Naive thymus-derived CD4-positive, alpha-beta T cell (primary cell): ENCODE measurements at regions not wholly inside any gene's neighbourhood (a gene's known extent, or its start where the extent isn't known, plus 50 kb on each side); places are given as distances from the start of the nearest gene placed in this dataset.

Experiments
- ATAC-seq: fragments of 150-1000 bp; cut with Tn5 transposase; 2 replicates; pipeline ENCODE4 v1.10.0; 2021; ENCODE audit warnings: mild to moderate bottlenecking, moderate library complexity
- CTCF ChIA-PET: fragments of 350-600 bp; sonication (Branson Sonifier 250); formaldehyde crosslinking; loops from one replicate; lab custom pipeline; 2021; ENCODE audit warnings: antibody characterized with exemption; lab: Charles Lee
- POLR2A ChIA-PET: fragments of 350-600 bp; sonication (Branson Sonifier 250); formaldehyde crosslinking; loops from one replicate; lab custom pipeline; 2021; ENCODE audit warnings: antibody characterized with exemption, inconsistent platforms; lab: Charles Lee
- DNase-seq, 9 donors: peaks; one replicate each; pipeline versions ENCODE4 v3.0.0 to v3.0.0-alpha.2; 2020 to 2022; ENCODE audit warnings: mixed read lengths in 1 of 9
- H3K27ac ChIP-seq: one replicate; pipeline ENCODE4 v1.7.0; 2013; ENCODE audit warnings: mild to moderate bottlenecking, low read depth, low read length, moderate library complexity
- H3K27me3 ChIP-seq, 2 donors: one replicate each; pipeline ENCODE4 v1.7.0; 2013; ENCODE audit warnings: low read length in 2 of 2, mild to moderate bottlenecking in 2 of 2, moderate library complexity in 2 of 2; ENCODE audit not compliant: control insufficient read depth in 2 of 2, insufficient read depth in 2 of 2
- H3K36me3 ChIP-seq, 3 experiments: 1 replicate in 2 of 3; 2 replicates in 1 of 3; pipeline ENCODE4 v1.7.0; 2013; ENCODE audit warnings: low read length in 3 of 3, mild to moderate bottlenecking in 3 of 3, moderate library complexity in 1 of 3; ENCODE audit not compliant: insufficient read depth in 3 of 3, control insufficient read depth in 2 of 3
- H3K4me1 ChIP-seq, 2 donors: one replicate each; pipeline ENCODE4 v1.7.0; 2013; ENCODE audit warnings: low read length in 2 of 2, mild to moderate bottlenecking in 2 of 2, moderate library complexity in 1 of 2; ENCODE audit not compliant: control insufficient read depth in 2 of 2, insufficient read depth in 2 of 2
- H3K4me3 ChIP-seq: 2 replicates; pipeline ENCODE4 v1.7.0; 2013; ENCODE audit warnings: mild to moderate bottlenecking, low read length
- H3K9me3 ChIP-seq, 3 experiments: 1 replicate in 2 of 3; 2 replicates in 1 of 3; pipeline ENCODE4 v1.7.0; 2013; ENCODE audit warnings: low read length in 3 of 3; ENCODE audit not compliant: control insufficient read depth in 2 of 3
- H3K27ac Mint-ChIP-seq, 9 donors: one replicate each; pipeline ENCODE4 v1.8.0; 2020 to 2022; ENCODE audit warnings: mixed read lengths in 9 of 9, mild to moderate bottlenecking in 8 of 9, moderate library complexity in 5 of 9, inconsistent platforms in 2 of 9
- H3K27me3 Mint-ChIP-seq, 5 donors: one replicate each; pipeline ENCODE4 v1.8.0; 2021 to 2022; ENCODE audit warnings: mixed read lengths in 5 of 5, mild to moderate bottlenecking in 1 of 5
- H3K36me3 Mint-ChIP-seq, 5 donors: one replicate each; pipeline ENCODE4 v1.8.0; 2020 to 2022; ENCODE audit warnings: mixed read lengths in 5 of 5, mild to moderate bottlenecking in 3 of 5, inconsistent platforms in 1 of 5
- H3K4me1 Mint-ChIP-seq, 7 donors: one replicate each; pipeline ENCODE4 v1.8.0; 2020 to 2022; ENCODE audit warnings: mixed read lengths in 7 of 7, mild to moderate bottlenecking in 3 of 7, inconsistent platforms in 1 of 7
- H3K4me3 Mint-ChIP-seq, 10 donors: one replicate each; pipeline ENCODE4 v1.8.0; 2020 to 2022; ENCODE audit warnings: mild to moderate bottlenecking in 10 of 10, mixed read lengths in 10 of 10, moderate library complexity in 6 of 10, inconsistent platforms in 2 of 10
- H3K9me3 Mint-ChIP-seq, 11 donors: one replicate each; pipeline ENCODE4 v1.8.0; 2020 to 2022; ENCODE audit warnings: mixed read lengths in 11 of 11, mild to moderate bottlenecking in 4 of 11, inconsistent platforms in 1 of 11, moderate library complexity in 1 of 11
- intact Hi-C, 2 donors: fragments of 100-400 bp; cut with micrococcal nuclease; formaldehyde crosslinking; loops; one replicate each; pipeline ENCODE4 v1.15.1; 2023

DNA sequence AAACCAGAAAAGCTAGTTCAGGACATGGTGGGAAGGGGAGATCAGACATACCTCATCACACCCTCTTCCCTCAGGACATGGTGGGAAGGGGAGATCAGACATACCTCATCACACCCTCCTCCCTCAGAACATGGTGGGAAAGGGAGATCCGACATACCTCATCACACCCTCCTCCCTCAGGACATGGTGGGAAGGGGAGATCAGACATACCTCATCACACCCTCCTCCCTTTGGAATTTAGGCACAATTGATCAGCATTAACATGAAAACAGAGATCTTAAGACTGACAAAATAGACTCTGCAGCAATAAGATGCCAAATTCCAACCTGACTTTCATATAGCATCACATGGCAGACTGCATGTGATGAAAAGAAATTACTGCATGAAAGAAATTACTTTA, 412.7 kb upstream of the ZNF717 start:
- intact Hi-C loops: no loop called here
- Mint-ChIP-seq H3K27me3 (no peaks in the 10 kb centered on the region), H3K4me3 (no peak overlapping the region), H3K9me3 (peaks cover 1 to 22% (median 6%) of the 10 kb centered on the region in 11 donors), H3K4me1 (no peaks in the 10 kb centered on the region), H3K36me3 (no peaks in the 10 kb centered on the region), H3K27ac (no peak overlapping the region)
- no peaks in the 10 kb centered on the region for H3K36me3 ChIP-seq
- H3K9me3 ChIP-seq: no peaks in the 10 kb centered on the region
- ChIA-PET POLR2A (no interaction called here), CTCF (no interaction called here)
- no peak overlapping the region for H3K27ac ChIP-seq
- no peak for DNase-seq
- no peaks in the 10 kb centered on the region for H3K27me3 ChIP-seq
- no peak for ATAC-seq
- no peaks in the 10 kb centered on the region for H3K4me1 ChIP-seq
- H3K4me3 ChIP-seq: no peak overlapping the region

DNA sequence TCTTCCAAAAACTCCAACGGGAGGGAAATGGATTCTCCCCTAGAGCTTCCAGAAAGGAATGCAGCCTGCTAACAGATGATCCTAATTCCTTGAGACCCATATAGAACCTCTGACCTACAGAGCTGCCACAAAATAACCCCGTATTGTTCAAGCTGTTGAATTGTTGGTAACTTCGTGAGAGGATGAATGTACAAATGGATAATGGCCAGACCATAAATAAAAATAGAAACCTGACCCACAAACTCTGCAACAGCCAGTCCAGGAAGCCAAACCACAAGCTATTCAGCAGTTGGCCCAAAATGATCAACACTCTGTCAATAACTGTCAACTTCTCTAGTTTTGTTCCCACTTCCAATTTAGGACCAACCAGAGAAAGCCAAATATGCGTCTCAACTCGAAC, 414.0 kb upstream of the ZNF717 start:
- no peak overlapping the region for H3K4me3 ChIP-seq
- H3K27ac ChIP-seq: no peak overlapping the region
- ChIA-PET CTCF (no interaction called here), POLR2A (no interaction called here)
- intact Hi-C loops: no loop called here
- Mint-ChIP-seq H3K9me3 (peaks cover 0 to 19% (median 6%) of the 10 kb centered on the region in 11 donors), H3K36me3 (no peaks in the 10 kb centered on the region), H3K4me1 (no peaks in the 10 kb centered on the region), H3K27ac (no peak overlapping the region), H3K4me3 (no peak overlapping the region), H3K27me3 (no peaks in the 10 kb centered on the region)
- H3K27me3 ChIP-seq: no peaks in the 10 kb centered on the region
- no peaks in the 10 kb centered on the region for H3K9me3 ChIP-seq
- H3K4me1 ChIP-seq: no peaks in the 10 kb centered on the region
- ATAC-seq (no peak), DNase-seq (no peak)
- no peaks in the 10 kb centered on the region for H3K36me3 ChIP-seq

DNA sequence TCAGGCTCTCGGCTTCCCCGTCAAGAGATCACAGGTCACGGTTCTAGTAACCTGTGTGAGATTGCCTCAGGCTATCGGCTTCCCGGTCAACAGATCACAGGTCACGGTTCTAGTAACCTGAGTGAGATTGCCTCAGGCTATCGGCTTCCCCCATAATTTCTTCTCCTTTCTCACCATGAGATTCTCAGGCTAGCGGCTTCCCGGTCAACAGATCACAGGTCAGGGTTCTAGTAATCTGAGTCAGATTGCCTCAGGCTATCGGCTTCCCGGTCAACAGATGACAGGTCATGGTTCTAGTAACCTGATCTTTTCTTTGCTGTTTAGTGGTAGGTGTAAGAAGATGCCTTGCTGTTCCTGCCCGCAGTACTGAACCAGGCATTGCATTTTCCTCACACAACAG, 418.2 kb upstream of the ZNF717 start:
- intact Hi-C loops: no loop called here
- Histone ChIP-seq H3K4me3 (no peak overlapping the region), H3K9me3 (no peaks in the 10 kb centered on the region), H3K36me3 (no peaks in the 10 kb centered on the region), H3K27ac (no peak overlapping the region), H3K4me1 (no peaks in the 10 kb centered on the region), H3K27me3 (no peaks in the 10 kb centered on the region)
- Mint-ChIP-seq H3K27ac (no peak overlapping the region), H3K4me1 (no peaks in the 10 kb centered on the region), H3K27me3 (no peaks in the 10 kb centered on the region), H3K36me3 (no peaks in the 10 kb centered on the region), H3K4me3 (no peak overlapping the region), H3K9me3 (peaks cover 1 to 19% (median 7%) of the 10 kb centered on the region in 11 donors)
- CTCF ChIA-PET: no interaction called here
- DNase-seq: no peak
- no peak for ATAC-seq
- POLR2A ChIA-PET: no interaction called here

DNA sequence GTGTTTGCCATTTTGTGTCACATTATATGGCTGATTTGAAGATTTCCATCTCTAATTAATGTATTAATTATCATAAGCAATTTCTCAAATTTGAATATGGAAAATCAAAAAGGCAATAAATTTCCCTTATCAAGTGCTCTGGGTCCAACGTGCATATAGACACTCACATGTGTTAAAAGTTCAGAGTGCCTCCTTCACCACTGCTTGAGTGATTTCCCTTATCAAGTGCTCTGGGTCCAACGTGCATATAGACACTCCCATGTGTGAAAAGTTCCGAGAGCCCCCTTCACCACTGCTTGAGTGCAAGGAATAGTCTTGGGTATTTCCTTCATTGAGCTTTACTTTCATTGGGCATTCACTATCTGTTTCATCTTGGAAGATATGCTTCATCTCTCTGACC, 421.0 kb upstream of the ZNF717 start:
- ChIA-PET CTCF (no interaction called here), POLR2A (no interaction called here)
- intact Hi-C loops: no loop called here
- no peaks in the 10 kb centered on the region for H3K9me3 ChIP-seq
- no peak overlapping the region for H3K4me3 Mint-ChIP-seq
- no peak overlapping the region for H3K27ac ChIP-seq
- H3K9me3 Mint-ChIP-seq: peaks cover 1 to 26% (median 9%) of the 10 kb centered on the region in 11 donors
- no peaks in the 10 kb centered on the region for H3K4me1 ChIP-seq
- H3K36me3 ChIP-seq: no peaks in the 10 kb centered on the region
- H3K4me3 ChIP-seq: no peak overlapping the region
- H3K27me3 Mint-ChIP-seq: no peaks in the 10 kb centered on the region
- DNase-seq: no peak
- no peaks in the 10 kb centered on the region for H3K4me1 Mint-ChIP-seq
- H3K36me3 Mint-ChIP-seq: no peaks in the 10 kb centered on the region
- H3K27me3 ChIP-seq: no peaks in the 10 kb centered on the region
- H3K27ac Mint-ChIP-seq: no peak overlapping the region
- no peak for ATAC-seq

DNA sequence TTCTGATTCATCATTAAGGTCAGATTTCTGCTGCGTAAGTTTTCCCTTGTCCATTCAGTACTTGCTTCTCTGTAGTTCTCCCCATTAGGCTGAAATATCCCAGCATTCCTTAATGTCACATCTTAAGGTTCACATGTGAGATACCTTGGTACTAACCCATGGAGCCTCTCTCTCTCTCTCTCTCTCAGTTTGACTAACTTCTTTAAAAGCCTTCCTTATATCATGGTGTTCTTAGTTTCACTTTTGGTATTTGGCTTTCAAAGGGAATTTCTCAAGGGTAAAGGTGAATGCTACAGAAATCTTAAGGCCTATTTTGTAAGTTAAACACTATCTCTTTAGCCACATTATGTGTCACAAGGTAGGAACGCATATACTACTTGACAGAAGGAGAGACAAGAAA, 427.3 kb upstream of the ZNF717 start:
- ATAC-seq: no peak

DNA sequence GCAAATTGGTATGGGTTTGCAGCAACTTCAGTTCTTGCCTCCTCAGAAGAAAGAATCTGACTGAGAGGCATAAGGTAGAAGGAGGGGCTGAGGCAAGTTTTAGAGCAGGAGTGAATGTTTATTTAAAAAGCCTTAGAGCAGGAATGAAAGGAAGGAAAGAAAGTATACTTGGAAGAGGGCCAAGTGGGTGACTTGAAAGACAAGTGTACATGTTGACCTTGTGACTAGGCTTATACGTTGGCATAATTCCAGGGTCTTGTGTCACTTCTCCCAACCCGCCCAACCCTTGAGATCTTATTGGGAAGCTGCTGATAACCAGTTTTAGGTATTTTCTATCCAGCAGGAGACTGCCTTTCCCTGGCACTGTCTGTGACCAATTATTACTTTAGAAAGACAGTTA, 436.9 kb upstream of the ZNF717 start:
- Mint-ChIP-seq H3K4me3 (no peak overlapping the region), H3K27ac (no peak overlapping the region), H3K36me3 (no peaks in the 10 kb centered on the region), H3K27me3 (no peaks in the 10 kb centered on the region), H3K4me1 (no peaks in the 10 kb centered on the region), H3K9me3 (peaks cover 6 to 31% (median 12%) of the 10 kb centered on the region in 11 donors)
- H3K36me3 ChIP-seq: no peaks in the 10 kb centered on the region
- H3K27ac ChIP-seq: no peak overlapping the region
- H3K4me3 ChIP-seq: no peak overlapping the region
- H3K9me3 ChIP-seq: no peaks in the 10 kb centered on the region
- H3K27me3 ChIP-seq: no peaks in the 10 kb centered on the region
- H3K4me1 ChIP-seq: no peaks in the 10 kb centered on the region
- ChIA-PET CTCF (no interaction called here), POLR2A (no interaction called here)
- intact Hi-C loops: no loop called here
- DNase-seq: no peak
- no peak for ATAC-seq

More for the DNA sequence above, 427.3 kb upstream of the ZNF717 start:
- H3K27ac ChIP-seq: no peak overlapping the region
- no peaks in the 10 kb centered on the region for H3K36me3 ChIP-seq
- no peaks in the 10 kb centered on the region for H3K9me3 ChIP-seq
- H3K4me1 ChIP-seq: no peaks in the 10 kb centered on the region
- no peak overlapping the region for H3K27ac Mint-ChIP-seq
- no peaks in the 10 kb centered on the region for H3K4me1 Mint-ChIP-seq
- peaks cover 4 to 37% (median 18%) of the 10 kb centered on the region in 11 donors for H3K9me3 Mint-ChIP-seq
- no peak for DNase-seq
- peaks cover 0 to 8% (median 0%) of the 10 kb centered on the region in 5 donors for H3K36me3 Mint-ChIP-seq
- intact Hi-C loops: no loop called here
- CTCF ChIA-PET: no interaction called here
- H3K4me3 ChIP-seq: no peak overlapping the region
- H3K27me3 Mint-ChIP-seq: no peaks in the 10 kb centered on the region
- H3K27me3 ChIP-seq: no peaks in the 10 kb centered on the region
- H3K4me3 Mint-ChIP-seq: no peak overlapping the region
- POLR2A ChIA-PET: no interaction called here

DNA sequence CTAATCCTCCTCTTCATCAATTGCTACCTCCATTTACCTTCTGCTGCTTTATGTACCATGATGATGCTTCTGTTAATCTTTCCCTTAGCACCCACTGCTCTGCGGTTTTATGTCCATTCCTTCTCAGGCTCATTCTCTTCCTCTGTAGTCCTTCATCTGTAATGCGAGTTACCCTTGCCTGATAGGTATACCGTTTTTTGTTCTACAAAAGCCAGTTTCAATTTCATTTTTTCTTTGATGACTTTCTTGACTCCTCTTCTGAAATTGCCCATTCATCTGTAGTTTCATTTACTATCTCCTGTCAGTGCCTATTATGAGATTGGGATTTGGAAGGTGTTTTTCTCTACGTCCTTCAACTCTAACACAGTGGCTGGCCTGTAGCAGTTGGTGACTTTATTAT, 445.9 kb upstream of the ZNF717 start:
- Histone ChIP-seq H3K36me3 (no peaks in the 10 kb centered on the region), H3K9me3 (no peaks in the 10 kb centered on the region), H3K27me3 (no peaks in the 10 kb centered on the region), H3K4me3 (no peak overlapping the region), H3K4me1 (no peaks in the 10 kb centered on the region), H3K27ac (no peak overlapping the region)
- Mint-ChIP-seq H3K27me3 (no peaks in the 10 kb centered on the region), H3K9me3 (peaks cover 3 to 15% (median 10%) of the 10 kb centered on the region in 11 donors), H3K4me1 (no peaks in the 10 kb centered on the region), H3K36me3 (peaks cover 0 to 6% (median 0%) of the 10 kb centered on the region in 5 donors), H3K4me3 (no peak overlapping the region), H3K27ac (no peak overlapping the region)
- DNase-seq: no peak
- ChIA-PET CTCF (no interaction called here), POLR2A (no interaction called here)
- no peak for ATAC-seq
- intact Hi-C loops: no loop called here
